ENCODE measurements at regions not wholly inside any gene's neighbourhood (a gene's known extent, or its start where the extent isn't known, plus 50 kb on each side); places are given as distances from the start of the nearest gene placed in this dataset.

DNA sequence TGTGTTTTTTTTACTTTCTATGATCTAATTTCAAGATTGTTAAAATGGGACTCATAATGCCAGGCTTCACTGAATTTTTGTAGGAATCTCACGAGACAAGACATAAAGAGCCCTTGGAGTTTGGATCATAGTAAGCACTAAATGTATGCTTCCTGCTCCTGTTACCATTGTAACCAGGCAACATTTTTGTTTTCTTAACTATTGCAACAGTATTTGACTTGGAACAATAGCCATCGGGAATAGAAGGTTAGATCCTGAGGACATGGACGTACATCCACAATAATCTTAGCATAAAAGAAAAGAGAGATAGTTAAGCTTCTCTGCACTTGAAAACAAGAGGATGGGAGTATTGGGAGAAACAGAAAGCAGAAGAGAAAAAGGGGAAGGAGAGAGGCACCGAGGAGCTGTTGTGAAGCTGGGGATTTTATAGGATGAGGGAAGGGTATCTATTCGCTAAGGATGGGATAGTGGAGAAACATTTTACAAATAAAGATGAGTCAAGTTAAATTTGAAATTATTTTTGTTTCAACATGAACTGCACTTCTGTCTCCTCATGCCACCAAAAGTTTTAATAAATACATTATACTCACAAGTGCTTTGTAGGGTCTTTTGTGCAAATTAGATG lies 131.4 kb downstream of the TMCO5A start:
- H3K4me3 ChIP-seq (ENCODE audit: low read depth, low read length), result no peak overlapping the region
- DNase-seq (ENCODE audit: low read depth), result no peak
- TF ChIP-seq CTCF (IDR thresholded peaks at IDR 0.05; ENCODE audit: insufficient read depth, low read depth, low read length, missing control alignments), result no peak

GRCh38 chr15:38066612-38067011 lies 132.2 kb downstream of the TMCO5A start:
- no peak overlapping the region for H3K4me3 ChIP-seq (ENCODE audit: low read depth, low read length)
- DNase-seq (ENCODE audit: low read depth), result no peak
- no peak for TF ChIP-seq CTCF (IDR thresholded peaks at IDR 0.05; ENCODE audit: insufficient read depth, low read depth, low read length, missing control alignments)

GRCh38 chr15:38068626-38069391 lies 134.4 kb downstream of the TMCO5A start:
- peak; percentile 84 for DNase-seq (ENCODE audit: low read depth)
- no peak overlapping the region for H3K4me3 ChIP-seq (ENCODE audit: low read depth, low read length)
- TF ChIP-seq CTCF (IDR thresholded peaks at IDR 0.05; ENCODE audit: insufficient read depth, low read depth, low read length, missing control alignments), result no peak

DNA sequence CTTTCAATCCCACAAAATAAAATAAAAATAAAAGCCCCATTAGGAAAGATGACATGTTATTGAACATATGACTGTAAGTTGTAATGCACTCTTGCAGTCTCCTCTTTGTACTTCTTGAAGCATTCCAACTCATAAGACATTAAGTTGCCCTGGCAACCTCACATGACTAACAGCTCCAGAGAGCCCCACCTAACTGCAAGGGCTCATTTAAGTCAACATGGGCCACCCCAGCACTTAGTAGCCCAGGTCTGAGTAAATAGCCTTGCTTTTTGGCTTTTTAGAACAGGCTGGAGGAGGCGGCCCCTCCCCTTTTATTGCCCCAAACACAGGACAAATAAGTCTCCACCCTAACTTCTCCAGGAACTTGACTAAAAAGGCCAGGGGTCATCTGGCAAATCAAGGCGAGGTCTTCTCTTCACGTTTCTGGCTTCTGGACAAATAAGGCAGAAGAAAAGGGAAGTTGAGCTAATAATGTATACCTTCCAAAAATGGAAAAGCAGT lies 135.1 kb downstream of the TMCO5A start:
- no peak for TF ChIP-seq CTCF (IDR thresholded peaks at IDR 0.05; ENCODE audit: insufficient read depth, low read depth, low read length, missing control alignments)
- H3K4me3 ChIP-seq (ENCODE audit: low read depth, low read length), result no peak overlapping the region
- DNase-seq (ENCODE audit: low read depth), result peak; percentile 36

GRCh38 chr15:38070778-38071177 lies 136.3 kb downstream of the TMCO5A start:
- no peak for DNase-seq (ENCODE audit: low read depth)
- H3K4me3 ChIP-seq (ENCODE audit: low read depth, low read length), result no peak overlapping the region
- no peak for TF ChIP-seq CTCF (IDR thresholded peaks at IDR 0.05; ENCODE audit: insufficient read depth, low read depth, low read length, missing control alignments)

DNA sequence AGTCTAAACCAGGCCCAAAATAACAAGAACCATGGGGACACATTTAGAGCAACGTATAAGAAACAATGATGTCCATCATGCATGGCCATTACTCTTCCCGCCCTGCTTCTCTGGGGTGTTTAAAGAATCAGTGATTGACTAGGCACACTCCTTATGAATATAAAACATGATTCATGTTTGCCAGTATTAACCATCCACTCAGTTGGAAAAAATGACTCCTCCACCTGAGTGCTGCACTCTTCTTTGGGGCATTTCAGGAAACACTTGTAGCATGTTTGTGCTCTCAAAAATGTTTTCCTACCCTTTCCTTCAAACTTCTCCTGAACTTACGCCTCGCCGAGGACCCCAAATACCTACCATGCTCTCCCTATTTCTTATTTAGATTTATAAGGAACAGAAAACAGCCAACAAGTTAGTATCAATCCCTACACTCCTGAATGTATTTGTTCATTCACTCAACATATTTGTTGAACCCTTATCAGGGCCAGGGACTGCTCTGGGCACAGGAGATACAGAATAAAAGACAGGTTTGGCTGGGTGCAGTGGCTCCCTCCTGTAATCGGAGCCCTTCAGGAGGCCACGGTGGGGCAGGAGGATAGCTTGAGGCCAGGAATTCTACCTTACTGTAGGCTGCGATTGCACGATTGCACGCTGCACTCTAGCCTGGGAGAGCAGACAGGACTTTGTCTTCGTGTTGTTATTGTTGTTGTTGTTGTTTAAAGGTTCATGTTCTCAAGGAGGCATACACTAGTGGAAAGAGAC lies 137.0 kb downstream of the TMCO5A start:
- no peak for TF ChIP-seq CTCF (IDR thresholded peaks at IDR 0.05; ENCODE audit: insufficient read depth, low read depth, low read length, missing control alignments)
- no peak overlapping the region for H3K4me3 ChIP-seq (ENCODE audit: low read depth, low read length)

More for the DNA sequence above, 137.0 kb downstream of the TMCO5A start:
- DNase-seq (ENCODE audit: low read depth), result no peak

Data from GM12865 (cell line).